Left cardiac atrium (tissue), 4 donors: ENCODE measurements at regions not wholly inside any gene's neighbourhood (a gene's known extent, or its start where the extent isn't known, plus 50 kb on each side); places are given as distances from the start of the nearest gene placed in this dataset.
"Not testable (repeated sequence)": the region's sequence is repeated elsewhere in the genome, so short reads cannot be mapped to it uniquely, and the experiment has no call there.

Experiments used
- ATAC-seq, 2 donors: fragments of 200-7000 bp; cut with Tn5 transposase; one replicate each; pipeline ENCODE4 v1.9.1; 2020; ENCODE audit warnings: mild to moderate bottlenecking in 2 of 2, moderate library complexity in 2 of 2
- DNase-seq: peaks from one replicate; pipeline ENCODE4 v3.0.0-alpha.2; 2020
- intact Hi-C, 2 donors: fragments of 100-400 bp; cut with DNase I; formaldehyde crosslinking; loops; one replicate each; pipeline versions ENCODE4 v1.14.1 to v1.15.1; 2022 to 2023
- donor health status: DM: no; HTN: yes; CAD: no.
- donor health status: DM: no; HTN: yes; CAD: no; lungs with severe emphysema.
- donor health status: DM: yes; HTN: yes; CAD: no.
- donor health status: Dilated cardiomyopathy.

GRCh38 chr4:114385195-114385985 lies 213.2 kb upstream of the UGT8 start:
- ATAC-seq (no peak), DNase-seq (no peak)
- intact Hi-C loops: loop anchor here (5.0 to 10.0 kb wide), 4 partner anchors 272 to 991 kb away; no protein-coding TSS in a partner anchor

DNA sequence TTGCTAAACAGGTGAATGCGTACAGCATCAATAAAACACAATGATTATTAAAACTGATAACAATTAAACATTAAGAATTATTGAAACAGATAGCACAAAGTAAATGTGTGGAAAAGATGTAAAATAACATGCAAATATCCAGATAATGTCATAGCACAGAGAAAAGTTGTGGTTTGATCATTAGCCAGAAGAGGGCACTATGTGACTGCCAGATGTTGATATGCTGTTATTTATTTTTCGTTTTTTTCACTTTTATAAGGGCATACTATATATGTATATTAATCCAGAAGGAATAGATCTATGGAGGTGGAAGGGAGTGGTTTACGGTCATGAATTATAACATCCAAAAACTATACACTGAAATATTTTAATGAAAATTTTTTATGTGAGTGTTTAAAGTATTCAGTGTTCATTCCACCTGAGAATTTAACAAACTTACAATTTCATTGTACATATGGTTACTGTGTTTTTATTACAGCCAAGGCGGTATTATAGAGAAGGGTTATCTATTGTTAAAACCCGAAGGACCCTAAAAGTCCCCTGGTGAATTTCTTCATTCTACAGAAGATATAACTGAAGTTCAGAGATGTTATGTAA lies 211.9 kb upstream of the UGT8 start:
- DNase-seq (no peak), ATAC-seq (no peak)
- intact Hi-C loops: loop anchor here (2.0 to 10.0 kb wide), 5 partner anchors 271 to 992 kb away; no protein-coding TSS in a partner anchor

- intact Hi-C loops: loop anchor here (5.0 to 10.0 kb wide), 4 partner anchors 268 to 994 kb away; no protein-coding TSS in a partner anchor
- DNase-seq: no peak
- ATAC-seq: no peak
Observed at GRCh38 chr4:114389070-114389685, 209.4 kb upstream of the UGT8 start.

DNA sequence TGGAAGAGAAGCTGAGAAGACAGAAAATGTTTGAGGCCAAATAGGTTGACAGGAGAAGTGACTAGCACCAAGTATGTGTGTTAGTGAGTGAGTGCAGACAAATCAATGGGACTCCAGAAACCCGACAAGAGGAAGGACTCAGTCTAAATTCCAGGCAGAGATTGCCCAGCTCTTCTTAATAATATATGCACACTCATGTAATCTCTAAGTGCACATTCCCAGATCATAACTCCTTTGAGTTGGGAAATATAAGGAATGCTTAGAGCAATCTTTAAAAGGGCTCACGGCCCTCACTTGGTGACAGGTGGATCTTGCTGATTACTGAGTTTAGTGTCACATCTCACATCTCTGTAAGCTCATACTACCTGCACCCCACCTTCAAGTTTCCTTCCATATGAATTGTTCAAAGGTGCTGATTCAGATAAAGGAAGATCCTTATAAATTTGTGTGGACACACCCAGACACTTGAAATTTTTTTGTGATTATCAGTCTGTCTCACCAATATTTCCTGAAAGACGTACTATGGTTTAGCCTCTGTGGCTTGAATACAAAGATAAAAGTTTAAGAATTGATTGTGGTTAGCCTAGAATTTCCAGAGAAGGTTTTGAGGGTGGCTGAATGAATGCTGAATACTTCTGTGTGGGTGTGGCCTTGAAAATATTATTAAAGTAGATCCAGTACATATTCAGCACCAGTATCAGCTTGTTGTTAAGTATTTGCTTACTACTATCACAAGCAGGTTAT lies 205.1 kb upstream of the UGT8 start:
- ATAC-seq (no peak), DNase-seq (no peak)
- intact Hi-C loops: no loop called here

- DNase-seq (no peak), ATAC-seq (no peak)
- intact Hi-C loops: no loop called here
Observed at GRCh38 chr4:114396808-114397207, 201.8 kb upstream of the UGT8 start.

- ATAC-seq (no peak), DNase-seq (no peak)
- intact Hi-C loops: no loop called here
Observed at GRCh38 chr4:114398410-114398809, 200.2 kb upstream of the UGT8 start.

GRCh38 chr4:114399105-114399504 lies 199.5 kb upstream of the UGT8 start:
- ATAC-seq (no peak), DNase-seq (no peak)
- intact Hi-C loops: no loop called here

GRCh38 chr4:114400531-114400930 lies 198.1 kb upstream of the UGT8 start:
- DNase-seq: no peak
- intact Hi-C loops: no loop called here
- ATAC-seq: no peak

- ATAC-seq: no peak
- no peak for DNase-seq
- intact Hi-C loops: no loop called here
Observed at GRCh38 chr4:114401483-114401882, 197.1 kb upstream of the UGT8 start.

DNA sequence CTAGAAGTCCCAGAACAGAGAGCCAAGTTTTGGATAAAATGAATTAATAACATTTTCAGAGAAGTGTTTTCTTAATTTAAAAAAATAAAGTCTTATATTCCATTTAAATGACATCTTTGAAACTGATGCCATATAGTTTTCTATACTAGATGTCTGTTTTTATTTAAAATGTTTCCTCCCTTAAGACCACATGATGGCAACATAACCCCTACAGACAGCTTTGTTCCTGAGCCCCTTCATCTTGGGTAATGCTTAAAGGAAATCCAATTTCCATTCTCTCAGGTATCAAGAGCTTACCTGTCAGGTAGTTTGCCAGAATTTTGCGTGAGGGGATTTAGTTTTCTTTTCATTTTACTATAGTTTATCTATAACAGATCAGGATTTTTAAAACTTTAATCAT lies 181.4 kb upstream of the UGT8 start:
- intact Hi-C loops: no loop called here
- DNase-seq (no peak), ATAC-seq (no peak)

GRCh38 chr4:114420069-114420468 lies 178.5 kb upstream of the UGT8 start:
- intact Hi-C loops: no loop called here
- no peak for ATAC-seq
- DNase-seq: no peak

GRCh38 chr4:114423582-114423981 lies 175.0 kb upstream of the UGT8 start:
- ATAC-seq: no peak
- intact Hi-C loops: no loop called here
- DNase-seq: no peak

GRCh38 chr4:114435116-114435515 lies 163.5 kb upstream of the UGT8 start:
- intact Hi-C loops: no loop called here
- DNase-seq (no peak), ATAC-seq (no peak)

- intact Hi-C loops: no loop called here
- no peak for ATAC-seq
- no peak for DNase-seq
Observed at GRCh38 chr4:114442856-114443255, 155.8 kb upstream of the UGT8 start.

DNA sequence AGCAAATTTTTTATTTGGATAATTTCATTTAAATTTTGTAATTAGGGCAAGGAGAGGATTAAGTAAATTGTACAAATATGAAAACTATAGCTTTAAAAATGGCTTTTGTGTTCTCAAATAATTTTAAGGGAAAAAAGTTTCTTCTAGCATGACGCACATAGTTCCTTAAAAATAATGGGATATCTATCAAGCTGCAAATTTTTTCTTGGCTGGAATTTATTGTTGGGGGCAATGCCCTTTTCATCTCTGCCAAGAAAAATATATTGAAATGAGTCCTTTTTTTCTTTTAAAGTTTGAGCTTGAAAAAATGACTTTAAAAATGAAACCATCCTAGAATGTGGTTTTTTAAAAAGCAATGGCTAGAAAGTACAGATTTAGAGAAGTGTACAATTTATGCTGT lies 154.4 kb upstream of the UGT8 start:
- intact Hi-C loops: no loop called here
- DNase-seq (no peak), ATAC-seq (no peak)

GRCh38 chr4:114447963-114448516 lies 150.6 kb upstream of the UGT8 start:
- intact Hi-C loops, DNase-seq, ATAC-seq: not testable (repeated sequence)

DNA sequence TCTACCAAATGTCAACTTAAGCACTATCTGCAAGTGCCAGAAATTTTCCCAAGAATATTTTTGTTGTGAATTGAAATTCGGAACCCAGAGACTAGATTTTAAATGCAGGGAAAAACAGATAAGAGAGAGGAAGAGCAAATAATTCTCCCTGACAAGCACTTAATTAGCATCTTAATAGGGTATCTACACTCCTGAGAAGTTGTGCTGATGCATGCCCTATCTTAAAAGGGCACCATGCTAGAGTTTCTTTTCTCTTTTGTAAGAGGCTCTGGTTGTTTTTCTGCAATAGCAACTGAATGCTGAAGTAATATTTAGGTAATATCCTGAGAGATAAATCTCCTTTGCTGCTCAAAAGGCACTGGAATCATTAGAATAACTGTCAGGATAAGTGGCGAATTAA lies 139.9 kb upstream of the UGT8 start:
- DNase-seq (no peak), ATAC-seq (no peak)
- intact Hi-C loops: no loop called here

- intact Hi-C loops: no loop called here
- no peak for DNase-seq
- ATAC-seq: no peak
Observed at GRCh38 chr4:114464726-114465272, 133.8 kb upstream of the UGT8 start.

GRCh38 chr4:114465766-114466165 lies 132.8 kb upstream of the UGT8 start:
- DNase-seq: no peak
- ATAC-seq: no peak
- intact Hi-C loops: no loop called here
